SH-SY5Y (cell line): ENCODE measurements at regions not wholly inside any gene's neighbourhood (a gene's known extent, or its start where the extent isn't known, plus 50 kb on each side); places are given as distances from the start of the nearest gene placed in this dataset.

Source experiments
- GATA2 ChIP-seq: IDR thresholded peaks from 2 replicates; pipeline ENCODE4 v1.6.1; 2011; ENCODE audit warnings: mild to moderate bottlenecking, low read depth, low read length
- GATA3 ChIP-seq: IDR thresholded peaks from 2 replicates; pipeline ENCODE4 v1.6.1; 2011; ENCODE audit warnings: low read depth, mild to moderate bottlenecking, low read length, moderate library complexity

DNA sequence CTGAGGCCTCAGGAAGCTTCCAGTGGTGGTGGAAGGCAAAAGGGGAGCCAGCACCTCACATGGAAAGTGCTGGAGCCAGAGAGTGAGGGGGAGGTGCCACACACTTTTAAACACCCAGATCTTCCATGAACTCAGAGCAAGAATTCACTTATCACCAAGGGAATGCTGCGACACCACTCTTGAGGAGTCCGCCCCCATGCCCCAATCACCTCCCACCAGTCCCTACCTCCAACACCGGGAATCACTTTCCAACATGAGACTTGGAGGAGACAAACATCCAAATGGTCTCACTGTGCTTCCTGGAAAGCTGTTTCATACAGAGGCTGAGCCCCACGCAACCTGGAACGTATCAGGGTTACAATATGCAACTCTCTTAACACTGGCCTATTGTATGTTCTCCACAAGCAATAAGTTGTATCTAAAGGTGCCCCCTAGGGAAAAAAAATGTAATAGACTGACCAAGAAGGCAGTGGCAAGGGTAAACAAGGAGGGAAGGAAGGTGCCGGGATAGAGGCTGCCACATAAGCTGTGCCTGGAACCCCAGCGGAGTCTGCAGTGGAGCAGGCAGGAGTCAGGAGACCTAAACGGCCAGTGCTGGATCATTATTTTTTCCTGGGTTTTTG lies 106.7 kb upstream of the FOXF1 start:
- no peak for TF ChIP-seq GATA2
- TF ChIP-seq GATA3: no peak
